GM10266 (cell line): ENCODE measurements at regions not wholly inside any gene's neighbourhood (a gene's known extent, or its start where the extent isn't known, plus 50 kb on each side); places are given as distances from the start of the nearest gene placed in this dataset.
"Not testable (repeated sequence)": the region's sequence is repeated elsewhere in the genome, so short reads cannot be mapped to it uniquely, and the experiment has no call there.

Source experiments
- DNase-seq: peaks from one replicate; pipeline ENCODE4 v3.0.0; 2012; ENCODE audit errors: extremely low spot score
- TF ChIP-seq, protein P1 (sequence below): IDR thresholded peaks from 2 replicates; pipeline ENCODE4 v1.5.1; 2012; ENCODE audit warnings: mild to moderate bottlenecking, low read depth; ENCODE audit not compliant: control insufficient read depth, insufficient read depth; ENCODE audit errors: missing control alignments

DNA sequence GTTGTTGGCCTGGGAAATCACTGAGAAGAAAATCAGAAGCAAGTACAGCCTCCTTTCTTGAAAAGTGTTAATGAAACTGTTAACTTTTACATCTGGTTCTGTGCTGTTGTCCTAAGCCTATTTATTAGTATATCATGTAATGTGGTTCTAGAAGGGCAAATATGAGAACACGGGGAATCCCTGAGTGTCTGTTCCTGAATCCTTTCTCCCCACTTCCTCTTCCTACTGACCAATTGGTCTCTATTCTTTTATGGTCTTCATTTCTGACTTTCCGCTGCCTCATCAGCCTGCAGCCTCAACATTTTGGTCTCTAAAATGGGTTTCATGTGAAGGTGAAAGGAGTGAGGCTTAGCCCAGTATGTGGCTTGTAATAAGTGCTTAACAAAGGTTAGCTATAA lies 159.9 kb upstream of the MAMLD1 start:
- TF ChIP-seq, protein P1, sequence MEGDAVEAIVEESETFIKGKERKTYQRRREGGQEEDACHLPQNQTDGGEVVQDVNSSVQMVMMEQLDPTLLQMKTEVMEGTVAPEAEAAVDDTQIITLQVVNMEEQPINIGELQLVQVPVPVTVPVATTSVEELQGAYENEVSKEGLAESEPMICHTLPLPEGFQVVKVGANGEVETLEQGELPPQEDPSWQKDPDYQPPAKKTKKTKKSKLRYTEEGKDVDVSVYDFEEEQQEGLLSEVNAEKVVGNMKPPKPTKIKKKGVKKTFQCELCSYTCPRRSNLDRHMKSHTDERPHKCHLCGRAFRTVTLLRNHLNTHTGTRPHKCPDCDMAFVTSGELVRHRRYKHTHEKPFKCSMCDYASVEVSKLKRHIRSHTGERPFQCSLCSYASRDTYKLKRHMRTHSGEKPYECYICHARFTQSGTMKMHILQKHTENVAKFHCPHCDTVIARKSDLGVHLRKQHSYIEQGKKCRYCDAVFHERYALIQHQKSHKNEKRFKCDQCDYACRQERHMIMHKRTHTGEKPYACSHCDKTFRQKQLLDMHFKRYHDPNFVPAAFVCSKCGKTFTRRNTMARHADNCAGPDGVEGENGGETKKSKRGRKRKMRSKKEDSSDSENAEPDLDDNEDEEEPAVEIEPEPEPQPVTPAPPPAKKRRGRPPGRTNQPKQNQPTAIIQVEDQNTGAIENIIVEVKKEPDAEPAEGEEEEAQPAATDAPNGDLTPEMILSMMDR, result no peak
- DNase-seq, result no peak

- TF ChIP-seq, protein P1, result no peak
- DNase-seq, result no peak
Measured at GRCh38 chrX:150205011-150205410, 158.1 kb upstream of the MAMLD1 start.

DNA sequence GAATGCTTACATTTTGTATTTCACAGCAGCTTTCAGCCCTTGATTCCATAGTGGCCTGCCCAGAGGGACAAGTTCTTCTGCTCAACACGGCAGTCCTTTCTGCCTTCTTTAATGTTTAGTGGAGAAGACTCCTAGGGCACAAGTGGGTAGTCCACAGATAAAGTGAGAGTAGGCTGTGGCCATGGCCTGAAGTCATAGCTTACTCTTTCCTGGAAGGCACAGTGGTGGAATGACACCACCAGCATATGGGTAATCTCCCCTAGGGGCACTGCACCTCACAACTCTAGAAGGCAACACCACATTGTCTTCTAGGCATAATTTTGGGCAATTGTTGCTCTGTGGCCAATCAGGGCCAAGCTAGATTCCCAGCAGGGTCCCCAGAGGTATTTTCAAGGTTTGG lies 155.4 kb upstream of the MAMLD1 start:
- DNase-seq, result no peak
- TF ChIP-seq, protein P1, result no peak

GRCh38 chrX:150211988-150212387 lies 151.1 kb upstream of the MAMLD1 start:
- TF ChIP-seq, protein P1, result no peak
- no peak for DNase-seq

- TF ChIP-seq, protein P1, result no peak
Measured at GRCh38 chrX:150212672-150213480, 150.2 kb upstream of the MAMLD1 start.

GRCh38 chrX:150213481-150214030 lies 149.6 kb upstream of the MAMLD1 start:
- no peak for DNase-seq
- TF ChIP-seq, protein P1, result no peak

More at GRCh38 chrX:150212672-150213480, 150.2 kb upstream of the MAMLD1 start:
- DNase-seq, result no peak

GRCh38 chrX:150216000-150216399 lies 147.1 kb upstream of the MAMLD1 start:
- not testable (repeated sequence) for DNase-seq
